CD4-positive, alpha-beta T cell (primary cell): ENCODE measurements at regions not wholly inside any gene's neighbourhood (a gene's known extent, or its start where the extent isn't known, plus 50 kb on each side); places are given as distances from the start of the nearest gene placed in this dataset.

ENCODE experiments used
- ATAC-seq: fragments of 200-7000 bp; cut with Tn5 transposase; one replicate; pipeline ENCODE4 v1.10.0; 2022; ENCODE audit warnings: mild to moderate bottlenecking; ENCODE audit not compliant: poor library complexity
- CTCF ChIA-PET: fragments of 350-600 bp; sonication (Branson Sonifier 250); formaldehyde crosslinking; loops from one replicate; lab custom pipeline; 2021; ENCODE audit warnings: antibody characterized with exemption, inconsistent platforms; lab: Charles Lee
- POLR2A ChIA-PET: fragments of 350-600 bp; sonication (Branson Sonifier 250); formaldehyde crosslinking; loops from one replicate; lab custom pipeline; 2021; ENCODE audit warnings: antibody characterized with exemption, inconsistent platforms; lab: Charles Lee
- DNase-seq, 14 experiments: peaks; one replicate each; pipeline ENCODE4 v3.0.0-alpha.2; 2013 to 2020; ENCODE audit warnings: mixed read lengths in 2 of 14
- H3K27ac ChIP-seq, 2 donors: one replicate each; pipeline versions ENCODE4 v1.5.1 to v1.7.0; 2013; ENCODE audit warnings: low read length in 2 of 2, low read depth in 1 of 2, mild to moderate bottlenecking in 1 of 2
- H3K27me3 ChIP-seq, 2 experiments: 1 replicate in 1 of 2; 2 replicates in 1 of 2; pipeline versions ENCODE4 v1.6.1 to v1.7.0; 2013; ENCODE audit warnings: low read length in 2 of 2, control low read depth in 1 of 2, mild to moderate bottlenecking in 1 of 2, moderate library complexity in 1 of 2; ENCODE audit not compliant: insufficient read depth in 2 of 2, control insufficient read depth in 1 of 2
- H3K36me3 ChIP-seq: one replicate; pipeline ENCODE4 v1.6.1; 2013; ENCODE audit warnings: low read length, control low read depth; ENCODE audit not compliant: insufficient read depth
- H3K4me1 ChIP-seq: one replicate; pipeline ENCODE4 v1.6.1; 2013; ENCODE audit warnings: low read length, control low read depth; ENCODE audit not compliant: insufficient read depth
- H3K4me3 ChIP-seq: one replicate; pipeline ENCODE4 v1.5.1; 2013; ENCODE audit warnings: mild to moderate bottlenecking, low read length, moderate library complexity
- H3K9me3 ChIP-seq, 2 experiments: 1 replicate in 1 of 2; 2 replicates in 1 of 2; pipeline versions ENCODE4 v1.6.1 to v1.7.0; 2013; ENCODE audit warnings: low read length in 2 of 2, mild to moderate bottlenecking in 2 of 2, control low read depth in 1 of 2, moderate library complexity in 1 of 2; ENCODE audit not compliant: control insufficient read depth in 1 of 2, insufficient read depth in 1 of 2
- H3K27ac Mint-ChIP-seq: one replicate; pipeline ENCODE4 v1.8.0; 2020; ENCODE audit warnings: mixed read lengths
- H3K27me3 Mint-ChIP-seq: one replicate; pipeline ENCODE4 v1.8.0; 2021; ENCODE audit warnings: mixed read lengths
- H3K36me3 Mint-ChIP-seq: one replicate; pipeline ENCODE4 v1.8.0; 2021; ENCODE audit warnings: low read depth, mixed read lengths
- H3K4me1 Mint-ChIP-seq: one replicate; pipeline ENCODE4 v1.8.0; 2021; ENCODE audit warnings: low read depth, mixed read lengths
- H3K4me3 Mint-ChIP-seq: one replicate; pipeline ENCODE4 v1.8.0; 2020; ENCODE audit warnings: mild to moderate bottlenecking, mixed read lengths
- H3K9me3 Mint-ChIP-seq: one replicate; pipeline ENCODE4 v1.8.0; 2020; ENCODE audit warnings: mixed read lengths
- intact Hi-C, 2 experiments: fragments of 100-400 bp; cut with DNase I in 1 of 2; cut with micrococcal nuclease in 1 of 2; formaldehyde crosslinking; loops; one replicate each; pipeline versions ENCODE4 v1.15.1 to v1.9.0; 2023 to 2025; cut with DNase I, micrococcal nuclease
- TF ChIP-seq, protein P1 (sequence below): fragments of 200-600 bp; IDR thresholded peaks from one replicate; pipeline ENCODE4 v1.8.0; 2022; ENCODE audit warnings: antibody characterized with exemption, mild to moderate bottlenecking

DNA sequence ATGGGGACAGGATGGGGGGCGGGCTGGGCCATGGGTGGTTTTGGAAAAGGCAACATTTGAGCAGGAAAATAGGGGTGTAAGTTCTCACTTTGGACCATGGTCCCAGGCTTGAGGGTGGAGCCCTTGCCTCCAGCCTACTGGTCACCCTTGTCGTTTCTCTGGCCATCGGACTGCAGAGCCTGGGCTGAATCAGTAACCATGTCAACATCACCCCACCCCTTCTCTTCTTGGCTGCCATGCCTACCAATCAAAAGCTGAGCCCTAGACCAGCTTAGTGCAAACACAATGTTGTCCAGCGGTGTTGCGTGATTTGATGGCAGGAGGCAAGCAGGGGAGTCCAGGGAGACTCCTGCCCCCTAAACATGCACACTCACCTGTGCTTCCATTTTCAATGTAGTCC, 231.0 kb upstream of the KAZN start:
- peaks cover 39% of the 10 kb centered on the region for H3K27me3 Mint-ChIP-seq
- DNase-seq (no peak), ATAC-seq (no peak)
- no peak overlapping the region for H3K27ac ChIP-seq
- intact Hi-C loops, result no loop called here
- H3K27ac Mint-ChIP-seq, result no peak overlapping the region
- H3K27me3 ChIP-seq, result peaks cover 0 to 9% of the 10 kb centered on the region in 2 experiments
- no peaks in the 10 kb centered on the region for H3K9me3 Mint-ChIP-seq
- ChIA-PET POLR2A (no interaction called here), CTCF (no interaction called here)
- no peaks in the 10 kb centered on the region for H3K4me1 Mint-ChIP-seq
- H3K36me3 ChIP-seq, result no peaks in the 10 kb centered on the region
- no peak overlapping the region for H3K4me3 Mint-ChIP-seq
- H3K4me1 ChIP-seq, result no peaks in the 10 kb centered on the region
- TF ChIP-seq, protein P1, sequence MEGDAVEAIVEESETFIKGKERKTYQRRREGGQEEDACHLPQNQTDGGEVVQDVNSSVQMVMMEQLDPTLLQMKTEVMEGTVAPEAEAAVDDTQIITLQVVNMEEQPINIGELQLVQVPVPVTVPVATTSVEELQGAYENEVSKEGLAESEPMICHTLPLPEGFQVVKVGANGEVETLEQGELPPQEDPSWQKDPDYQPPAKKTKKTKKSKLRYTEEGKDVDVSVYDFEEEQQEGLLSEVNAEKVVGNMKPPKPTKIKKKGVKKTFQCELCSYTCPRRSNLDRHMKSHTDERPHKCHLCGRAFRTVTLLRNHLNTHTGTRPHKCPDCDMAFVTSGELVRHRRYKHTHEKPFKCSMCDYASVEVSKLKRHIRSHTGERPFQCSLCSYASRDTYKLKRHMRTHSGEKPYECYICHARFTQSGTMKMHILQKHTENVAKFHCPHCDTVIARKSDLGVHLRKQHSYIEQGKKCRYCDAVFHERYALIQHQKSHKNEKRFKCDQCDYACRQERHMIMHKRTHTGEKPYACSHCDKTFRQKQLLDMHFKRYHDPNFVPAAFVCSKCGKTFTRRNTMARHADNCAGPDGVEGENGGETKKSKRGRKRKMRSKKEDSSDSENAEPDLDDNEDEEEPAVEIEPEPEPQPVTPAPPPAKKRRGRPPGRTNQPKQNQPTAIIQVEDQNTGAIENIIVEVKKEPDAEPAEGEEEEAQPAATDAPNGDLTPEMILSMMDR, result no peak
- H3K4me3 ChIP-seq, result no peak overlapping the region
- peaks cover 0 to 4% of the 10 kb centered on the region in 2 experiments for H3K9me3 ChIP-seq
- no peaks in the 10 kb centered on the region for H3K36me3 Mint-ChIP-seq

GRCh38 chr1:14369526-14370213, 228.8 kb upstream of the KAZN start:
- Mint-ChIP-seq H3K36me3 (no peaks in the 10 kb centered on the region), H3K9me3 (no peaks in the 10 kb centered on the region), H3K27ac (no peak overlapping the region), H3K4me1 (no peaks in the 10 kb centered on the region), H3K27me3 (peaks cover 31% of the 10 kb centered on the region), H3K4me3 (no peak overlapping the region)
- H3K27ac ChIP-seq, result no peak overlapping the region
- peaks cover 0 to 4% of the 10 kb centered on the region in 2 experiments for H3K9me3 ChIP-seq
- ChIA-PET POLR2A (no interaction called here), CTCF (no interaction called here)
- intact Hi-C loops, result no loop called here
- TF ChIP-seq, protein P1, result no peak
- H3K4me1 ChIP-seq, result no peaks in the 10 kb centered on the region
- no peak for DNase-seq
- H3K27me3 ChIP-seq, result peaks cover 0 to 6% of the 10 kb centered on the region in 2 experiments
- H3K4me3 ChIP-seq, result no peak overlapping the region
- no peak for ATAC-seq
- no peaks in the 10 kb centered on the region for H3K36me3 ChIP-seq

- intact Hi-C loops, result no loop called here
- Histone ChIP-seq H3K9me3 (no peaks in the 10 kb centered on the region), H3K4me1 (no peaks in the 10 kb centered on the region), H3K27ac (no peak overlapping the region), H3K27me3 (peaks cover 0 to 2% of the 10 kb centered on the region in 2 experiments), H3K4me3 (no peak overlapping the region), H3K36me3 (no peaks in the 10 kb centered on the region)
- TF ChIP-seq, protein P1, result no peak
- H3K27me3 Mint-ChIP-seq, result peaks cover 22% of the 10 kb centered on the region
- H3K9me3 Mint-ChIP-seq, result no peaks in the 10 kb centered on the region
- ChIA-PET POLR2A (no interaction called here), CTCF (no interaction called here)
- H3K27ac Mint-ChIP-seq, result no peak overlapping the region
- ATAC-seq (no peak), DNase-seq (no peak)
- H3K4me3 Mint-ChIP-seq, result no peak overlapping the region
- no peaks in the 10 kb centered on the region for H3K4me1 Mint-ChIP-seq
- H3K36me3 Mint-ChIP-seq, result no peaks in the 10 kb centered on the region
Observed at GRCh38 chr1:14371771-14372497, 226.6 kb upstream of the KAZN start.
